HG02763 (cell line): ENCODE measurements at regions not wholly inside any gene's neighbourhood (a gene's known extent, or its start where the extent isn't known, plus 50 kb on each side); places are given as distances from the start of the nearest gene placed in this dataset.
"Not testable (repeated sequence)": the region's sequence is repeated elsewhere in the genome, so short reads cannot be mapped to it uniquely, and the experiment has no call there.

Experiments
- ATAC-seq: cut with Tn5 transposase; IDR thresholded peaks from one replicate; pipeline ENCODE4 v1.9.1; 2021; ENCODE audit warnings: mild to moderate bottlenecking, moderate library complexity; ENCODE audit not compliant: unreplicated experiment

DNA sequence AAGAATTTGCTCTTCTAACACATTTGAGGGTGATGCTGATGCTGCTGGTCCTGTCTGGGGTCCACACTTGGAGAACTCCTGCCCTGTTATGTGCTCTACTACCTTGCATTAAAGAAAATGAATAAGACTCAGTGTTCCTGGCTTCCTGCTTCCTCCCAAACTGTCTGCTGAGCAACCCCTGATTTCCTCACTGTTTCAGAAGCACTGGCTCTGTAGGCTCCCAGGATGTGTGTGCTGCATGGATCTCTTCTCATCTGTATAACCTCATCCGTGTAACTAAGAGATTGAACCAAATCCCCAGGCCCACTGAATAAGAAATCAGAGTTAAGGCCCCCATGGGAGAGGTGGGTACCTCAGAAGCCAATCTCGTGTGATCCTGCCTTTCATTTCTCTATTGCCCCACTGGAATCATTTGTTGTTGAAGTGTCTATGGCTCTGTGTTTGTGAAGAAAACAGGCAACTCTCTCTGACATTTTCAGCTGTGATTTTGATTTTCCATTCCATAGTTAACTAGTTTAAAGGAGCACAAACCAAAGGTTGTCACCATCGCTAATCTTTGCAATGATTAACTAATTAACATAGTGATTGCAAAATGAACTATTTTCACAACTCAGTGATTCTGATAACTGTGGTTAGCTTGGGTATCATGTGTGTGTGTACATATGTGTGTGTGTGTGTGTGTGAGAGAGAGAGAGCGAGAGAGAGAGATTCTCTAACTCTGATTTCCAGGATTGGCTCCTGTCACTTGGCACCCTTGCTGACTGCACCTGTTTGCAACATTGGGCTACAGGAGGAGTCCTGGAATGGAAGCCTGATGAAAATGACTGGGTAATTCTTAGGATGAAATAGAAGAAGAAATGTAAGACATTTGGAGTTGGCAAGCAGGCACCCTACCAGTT, 196.2 kb downstream of the SLC38A4 start:
- no peak for ATAC-seq

DNA sequence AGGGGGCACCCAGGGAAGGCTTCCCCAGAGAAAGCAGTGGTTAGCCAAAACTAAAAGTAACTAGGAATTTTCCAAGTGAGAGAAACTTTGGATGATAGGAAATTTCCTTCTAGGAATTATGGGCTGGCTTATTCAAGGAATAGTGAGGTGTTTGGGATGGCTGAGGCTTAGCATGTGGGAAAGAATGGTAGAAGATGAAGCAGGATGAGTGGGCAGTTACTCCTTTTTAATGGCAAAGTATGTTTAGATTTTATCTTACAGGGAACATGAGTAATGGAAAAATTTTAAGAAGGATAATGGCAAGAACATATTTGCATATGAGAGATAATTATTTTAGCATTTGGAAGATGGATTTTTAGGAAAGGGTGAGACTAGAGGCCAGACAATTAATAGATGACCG, 197.6 kb downstream of the SLC38A4 start:
- no peak for ATAC-seq

DNA sequence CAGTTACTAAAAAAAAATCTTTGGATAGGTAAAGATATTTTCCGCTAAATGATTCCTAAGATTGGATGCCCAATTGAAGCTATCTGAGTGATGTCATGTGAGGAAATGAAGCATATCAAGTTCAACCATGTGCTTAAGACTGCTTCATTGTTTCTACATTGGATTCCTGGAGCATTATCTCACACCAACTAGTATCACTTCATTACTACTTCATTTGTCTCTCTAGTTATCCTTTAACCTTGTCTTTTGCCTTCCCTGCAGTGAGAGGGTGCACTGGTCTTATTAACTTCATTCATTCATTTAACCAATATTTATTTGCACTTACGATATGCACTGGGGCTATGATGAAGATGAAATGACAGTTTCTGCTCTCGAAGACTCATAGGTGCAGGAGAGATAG, 198.1 kb downstream of the SLC38A4 start:
- ATAC-seq, result no peak

DNA sequence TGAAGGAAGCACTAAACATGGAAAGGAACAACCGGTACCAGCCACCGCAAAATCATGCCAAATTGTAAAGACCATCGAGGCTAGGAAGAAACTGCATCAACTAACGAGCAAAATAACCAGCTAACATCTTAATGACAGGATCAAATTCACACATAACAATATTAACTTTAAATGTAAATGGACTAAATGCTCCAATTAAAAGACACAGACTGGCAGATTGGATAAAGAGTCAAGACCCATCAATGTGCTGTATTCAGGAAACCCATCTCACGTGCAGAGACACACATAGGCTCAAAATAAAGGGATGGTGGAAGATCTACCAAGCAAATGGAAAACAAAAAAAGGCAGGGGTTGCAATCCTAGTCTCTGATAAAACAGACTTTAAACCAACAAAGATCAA, 206.3 kb downstream of the SLC38A4 start:
- not testable (repeated sequence) for ATAC-seq

DNA sequence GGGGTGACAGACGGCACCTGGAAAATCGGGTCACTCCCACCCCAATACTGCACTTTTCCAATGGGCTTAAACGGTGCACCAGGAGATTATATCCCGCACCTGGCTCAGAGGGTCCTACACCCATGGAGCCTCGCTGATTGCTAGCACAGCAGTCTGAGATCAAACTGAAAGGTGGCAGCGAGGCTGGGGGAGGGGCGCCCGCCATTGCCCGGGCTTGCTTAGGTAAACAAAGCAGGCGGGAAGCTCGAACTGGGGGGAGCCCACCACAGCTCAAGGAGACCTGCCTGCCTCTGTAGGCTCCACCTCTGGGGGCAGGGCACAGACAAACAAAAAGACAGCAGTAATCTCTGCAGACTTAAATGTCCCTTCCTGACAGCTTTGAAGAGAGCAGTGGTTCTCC, 208.1 kb downstream of the SLC38A4 start:
- ATAC-seq, result not testable (repeated sequence)

DNA sequence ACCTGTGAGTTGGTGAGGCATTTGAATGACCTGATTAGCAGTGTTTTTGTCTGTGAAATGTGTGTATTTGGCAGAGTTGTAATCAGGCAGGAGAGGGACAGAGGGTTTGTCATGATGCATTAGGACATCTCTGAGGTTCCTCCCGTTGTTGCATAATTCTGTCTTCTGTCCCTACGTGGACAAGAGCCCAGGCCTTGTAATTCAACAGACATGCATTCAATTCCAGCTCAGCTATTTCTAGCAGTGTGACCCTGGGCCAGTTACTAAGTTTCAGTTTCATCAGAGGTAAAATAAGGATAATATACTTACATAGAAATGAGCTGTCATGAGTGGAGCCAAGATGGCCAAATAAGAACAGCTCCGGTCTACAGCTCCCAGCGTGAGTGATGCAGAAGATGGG, 208.6 kb downstream of the SLC38A4 start:
- ATAC-seq, result no peak

DNA sequence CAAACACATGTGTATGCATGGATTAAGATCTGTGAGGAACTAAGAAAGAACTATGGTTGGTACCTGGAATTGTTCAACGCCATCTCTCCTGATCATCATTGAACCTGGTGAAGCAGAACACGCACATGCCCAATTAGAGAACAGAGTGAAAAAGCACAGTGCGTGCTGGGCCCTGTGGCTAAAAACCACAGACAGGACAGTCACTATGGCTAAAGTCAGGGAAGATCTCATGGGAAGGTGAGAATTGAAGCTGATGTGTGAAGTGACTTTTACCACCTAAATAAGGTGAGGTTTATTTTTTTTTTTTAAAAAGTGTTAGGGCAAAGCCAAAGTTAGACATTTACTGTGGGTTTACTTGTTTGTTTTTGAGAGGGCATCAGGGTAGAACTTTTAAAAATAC, 215.0 kb downstream of the SLC38A4 start:
- ATAC-seq, result no peak

DNA sequence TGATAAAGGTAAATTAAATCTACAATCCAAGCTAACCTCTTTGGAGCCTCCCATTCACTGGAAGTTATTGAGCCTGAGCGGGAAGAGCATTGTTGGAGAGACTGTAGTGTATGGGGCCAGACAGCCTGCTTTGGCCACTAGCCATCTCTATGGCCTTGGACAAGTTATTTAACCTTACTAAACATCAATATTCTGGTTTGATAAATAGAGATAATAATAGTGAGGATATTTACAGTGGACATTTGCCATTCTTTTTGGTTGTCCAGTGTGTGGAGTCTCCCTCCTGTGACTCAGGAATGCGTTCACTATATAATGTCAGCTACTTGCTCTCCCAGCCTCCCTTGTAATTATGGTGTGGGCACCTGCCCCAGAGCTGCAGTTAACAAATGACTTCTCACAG, 216.1 kb downstream of the SLC38A4 start:
- no peak for ATAC-seq

DNA sequence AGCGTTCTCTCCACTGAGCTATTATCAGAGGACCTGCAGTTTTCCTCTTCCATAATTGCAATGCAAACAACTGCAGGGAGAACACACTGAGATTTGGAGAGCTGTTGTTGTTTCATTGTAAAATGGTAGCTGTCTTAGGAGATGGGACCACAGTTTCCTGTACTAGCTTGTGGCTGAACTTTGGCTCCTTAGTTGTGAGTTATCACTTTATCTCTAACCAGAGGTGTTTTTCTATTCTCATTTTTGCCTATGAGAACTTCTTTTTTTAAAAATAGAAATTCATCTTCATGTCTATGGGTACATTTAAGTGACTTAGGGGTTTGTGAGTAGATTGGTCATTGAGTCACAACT, 216.5 kb downstream of the SLC38A4 start:
- ATAC-seq, result no peak

DNA sequence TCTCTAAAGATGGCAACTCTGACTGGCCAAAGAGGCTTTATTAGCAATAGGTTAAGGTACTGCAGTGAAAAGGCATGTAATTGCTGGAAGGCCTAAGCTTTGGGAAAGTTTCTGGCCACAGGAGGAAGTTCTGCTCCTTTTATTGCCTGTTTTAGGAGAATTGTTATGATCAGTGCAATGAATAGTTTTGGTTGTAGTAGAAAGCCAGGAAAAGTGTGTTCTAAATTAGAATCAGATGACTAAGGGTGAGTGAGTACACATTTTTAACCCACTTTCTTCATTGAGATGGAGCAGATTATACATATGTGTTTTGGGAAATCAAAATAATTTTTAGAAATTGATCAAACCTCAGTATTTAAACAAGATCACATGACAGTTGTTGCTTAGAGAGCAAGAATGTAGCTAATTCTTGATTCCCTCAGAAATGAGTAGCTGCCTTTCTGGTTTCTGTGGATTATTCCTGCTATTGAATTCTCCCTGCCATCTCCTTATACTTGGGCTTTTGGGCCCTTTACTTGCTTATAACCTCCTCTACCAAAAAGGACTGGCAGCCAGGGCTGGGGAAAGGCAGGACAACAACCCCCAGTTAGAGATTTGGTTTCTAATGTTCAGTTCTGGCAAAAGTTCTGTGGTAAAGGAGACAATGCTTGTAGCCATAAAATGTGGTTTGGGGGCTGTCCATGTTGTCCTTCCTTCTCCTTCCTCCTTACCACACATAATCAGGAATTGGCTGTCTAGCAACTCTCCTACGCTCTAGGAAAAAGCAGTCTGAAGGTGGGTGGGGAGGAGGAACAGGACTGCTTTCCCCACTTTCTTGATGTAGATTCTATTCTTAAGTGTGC, 217.1 kb downstream of the SLC38A4 start:
- ATAC-seq, result no peak

DNA sequence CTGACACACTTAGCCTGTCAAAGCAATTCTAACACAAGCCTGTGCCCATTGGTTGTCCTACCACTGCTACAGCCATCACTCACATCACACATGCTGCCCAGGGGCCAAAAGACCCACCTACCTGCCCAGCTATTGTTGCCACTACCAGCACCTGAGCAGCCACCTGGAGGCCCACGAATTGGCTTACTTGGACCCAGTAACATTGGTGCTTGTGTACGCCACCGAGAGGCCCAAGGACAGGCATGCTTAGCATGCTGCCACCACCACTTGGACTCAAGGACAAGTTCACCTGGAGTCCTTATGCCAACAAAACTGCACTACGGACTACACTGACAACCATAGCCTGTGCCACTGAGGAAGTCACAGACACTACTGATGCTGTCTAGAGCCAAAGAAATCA, 221.1 kb downstream of the SLC38A4 start:
- no peak for ATAC-seq

DNA sequence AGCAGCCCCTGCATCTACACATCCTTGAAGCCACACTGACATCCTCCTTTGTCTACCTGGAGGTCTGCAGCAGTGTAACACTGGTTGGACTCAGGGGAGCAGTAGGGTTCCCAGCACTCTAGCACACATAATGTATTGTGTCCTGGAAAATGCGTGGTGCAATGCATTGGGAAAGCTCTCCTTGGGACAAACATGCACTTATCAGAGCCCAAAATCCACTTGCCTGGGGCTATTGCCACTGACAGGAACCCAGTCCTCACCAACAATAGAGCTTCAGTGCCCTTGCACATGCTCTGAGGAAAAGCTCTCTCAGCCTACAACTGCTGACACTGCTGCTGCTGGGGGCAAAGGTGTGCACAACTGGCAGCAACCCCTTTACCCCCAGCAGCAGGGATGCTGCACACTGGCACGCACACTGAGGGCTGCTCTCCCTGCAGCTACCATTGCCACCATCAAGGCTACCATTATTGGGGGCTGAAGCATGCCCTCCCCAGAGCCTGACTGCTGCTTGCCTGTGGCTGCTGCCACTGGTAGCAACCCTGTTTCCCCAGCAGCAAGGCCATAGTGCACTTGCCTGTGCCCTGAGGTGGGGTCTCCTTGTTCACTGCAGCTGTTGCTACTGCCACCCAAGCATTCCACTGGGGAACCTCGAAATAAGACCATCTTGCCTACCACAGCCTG, 221.9 kb downstream of the SLC38A4 start:
- ATAC-seq, result no peak

DNA sequence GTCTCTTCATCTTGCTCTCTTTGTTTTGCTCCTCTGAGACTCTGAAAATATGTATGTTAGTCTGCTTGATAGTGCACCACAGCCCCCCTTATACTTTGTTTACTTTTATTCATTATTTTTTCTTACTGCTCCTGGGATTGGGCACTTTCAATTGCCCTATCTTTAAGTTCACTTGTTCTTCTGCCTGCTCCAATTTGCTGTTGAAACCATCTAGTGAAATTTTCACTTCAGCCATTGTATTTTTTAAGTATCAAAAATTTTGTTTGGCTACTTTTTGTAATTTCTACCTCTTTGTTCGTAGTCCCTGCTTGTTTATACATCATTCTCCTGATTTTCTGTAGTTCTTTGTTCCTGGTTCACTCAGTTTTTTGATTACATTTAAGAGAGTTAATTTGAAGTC, 223.3 kb downstream of the SLC38A4 start:
- no peak for ATAC-seq

DNA sequence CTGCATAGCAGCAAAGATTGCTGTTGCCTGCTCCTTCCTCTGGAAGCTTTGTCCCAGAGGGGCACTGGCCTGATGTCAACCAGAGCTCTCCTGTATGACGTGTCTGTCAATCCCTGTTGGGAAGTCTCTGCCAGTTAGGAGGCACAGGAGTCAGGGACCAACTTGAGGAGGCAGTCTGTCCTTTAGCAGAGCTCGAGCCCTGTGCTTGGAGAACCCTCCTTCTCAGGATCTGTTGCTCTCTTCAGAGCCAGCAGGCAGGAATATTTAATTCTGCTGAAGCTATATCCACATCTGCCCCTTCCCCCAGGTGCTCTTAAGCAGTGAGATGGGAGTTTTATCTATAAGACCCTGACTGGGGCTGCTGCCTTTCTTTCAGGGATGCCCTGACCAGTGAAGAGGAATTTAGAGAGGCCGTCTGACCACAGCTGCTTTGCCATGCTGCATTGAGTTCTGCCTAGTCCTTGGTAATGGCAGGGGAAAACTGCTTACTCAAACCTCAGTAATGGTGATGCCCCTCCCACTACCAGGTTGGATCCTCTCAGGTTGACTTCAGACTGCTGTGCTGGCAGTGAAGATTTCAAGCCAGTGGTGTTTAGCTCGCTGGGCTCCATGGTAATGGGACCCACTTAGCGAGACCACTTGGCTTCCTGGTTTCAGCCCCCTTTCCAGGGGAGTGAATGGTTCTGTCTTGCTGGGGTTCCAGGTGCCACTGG, 218.6 kb upstream of the SLC38A2 start:
- ATAC-seq, result no peak

DNA sequence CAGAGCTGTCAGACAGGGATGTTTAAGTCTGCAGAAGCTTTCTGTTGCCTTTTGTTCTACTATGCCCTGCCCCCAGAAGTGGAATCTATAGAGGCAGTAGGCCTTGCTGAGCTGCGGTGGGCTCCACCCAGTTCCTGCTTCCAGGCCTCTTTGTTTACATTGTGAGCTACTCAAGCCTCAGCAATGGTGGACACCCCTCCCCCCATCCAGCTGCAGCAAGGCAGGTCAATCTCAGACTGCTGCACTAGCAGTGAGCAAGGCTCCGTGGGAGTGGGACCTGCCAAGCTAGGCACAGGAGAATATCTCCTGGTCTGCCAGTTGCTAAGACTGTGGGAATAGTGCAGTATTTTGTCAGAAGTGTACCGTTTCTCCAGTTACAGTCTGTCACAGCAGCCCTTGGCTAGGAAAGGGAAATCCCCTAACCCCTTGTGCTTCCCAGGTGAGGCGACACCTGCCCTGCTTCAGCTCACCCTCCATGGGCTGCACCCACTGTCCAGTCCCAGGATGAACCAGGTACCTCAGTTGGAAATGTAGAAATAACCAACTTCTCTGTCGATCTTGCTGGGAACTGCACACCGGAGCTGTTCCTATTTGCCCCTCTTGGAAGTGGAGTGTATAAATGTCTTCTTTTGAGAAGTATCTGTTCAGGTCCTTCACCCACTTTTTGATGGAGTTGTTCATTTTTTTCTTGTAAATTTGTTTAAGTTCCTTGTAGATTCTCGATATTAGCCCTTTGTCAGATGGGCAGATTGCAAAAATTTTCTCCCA, 213.5 kb upstream of the SLC38A2 start:
- no peak for ATAC-seq

DNA sequence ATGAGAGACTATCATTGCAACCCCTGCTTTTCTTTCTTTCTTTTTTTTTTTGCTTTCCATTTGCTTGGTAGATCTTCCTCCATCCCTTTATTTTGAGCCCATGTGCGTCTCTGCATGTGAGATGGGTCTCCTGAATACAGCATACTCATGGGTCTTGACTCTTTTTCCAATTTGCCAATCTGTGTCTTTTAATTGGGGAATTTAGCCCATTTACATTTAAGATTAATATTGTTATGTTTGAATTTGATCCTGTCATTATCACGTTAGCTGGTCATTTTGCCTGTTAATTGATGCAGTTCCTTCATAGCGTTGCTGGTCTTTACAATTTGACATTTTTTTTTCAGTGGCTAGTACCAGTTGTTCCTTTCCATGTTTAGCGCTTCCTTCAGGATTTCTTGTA, 211.5 kb upstream of the SLC38A2 start:
- not testable (repeated sequence) for ATAC-seq

DNA sequence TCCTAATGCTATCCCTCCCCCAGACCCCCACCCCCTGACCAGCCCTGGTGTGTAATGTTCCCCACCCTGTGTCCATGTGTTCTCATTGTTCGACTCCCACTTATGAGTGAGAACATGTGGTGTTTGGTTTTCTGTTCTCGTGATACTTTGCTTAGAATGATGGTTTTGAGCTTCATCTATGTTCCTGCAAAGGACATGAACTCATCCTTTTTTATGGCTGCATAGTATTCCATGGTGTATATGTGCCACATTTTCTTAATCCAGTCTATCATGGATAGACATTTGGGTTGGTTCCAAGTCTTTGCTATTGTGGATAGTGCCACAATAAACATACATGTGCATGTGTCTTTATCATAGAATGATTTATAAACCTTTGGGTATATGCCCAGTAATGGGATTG, 209.4 kb upstream of the SLC38A2 start:
- not testable (repeated sequence) for ATAC-seq

DNA sequence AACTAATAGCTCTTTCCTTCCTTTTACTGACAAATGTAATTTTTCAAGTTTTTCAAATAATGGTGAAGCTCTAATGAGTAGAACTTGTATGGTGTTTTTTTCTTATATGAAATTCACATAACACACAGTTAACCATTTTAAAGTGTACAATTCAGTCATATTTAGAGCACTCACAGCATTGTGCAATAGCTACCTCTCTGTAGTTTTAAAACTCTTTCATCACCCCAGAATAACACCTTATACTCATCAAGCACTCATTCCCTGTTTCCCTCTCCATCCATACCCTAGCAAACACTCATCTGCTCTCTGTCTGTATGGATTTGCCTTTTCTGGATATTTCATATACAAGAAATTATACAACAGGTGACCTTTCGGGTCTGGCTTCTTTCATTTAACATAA, 207.9 kb upstream of the SLC38A2 start:
- no peak for ATAC-seq

DNA sequence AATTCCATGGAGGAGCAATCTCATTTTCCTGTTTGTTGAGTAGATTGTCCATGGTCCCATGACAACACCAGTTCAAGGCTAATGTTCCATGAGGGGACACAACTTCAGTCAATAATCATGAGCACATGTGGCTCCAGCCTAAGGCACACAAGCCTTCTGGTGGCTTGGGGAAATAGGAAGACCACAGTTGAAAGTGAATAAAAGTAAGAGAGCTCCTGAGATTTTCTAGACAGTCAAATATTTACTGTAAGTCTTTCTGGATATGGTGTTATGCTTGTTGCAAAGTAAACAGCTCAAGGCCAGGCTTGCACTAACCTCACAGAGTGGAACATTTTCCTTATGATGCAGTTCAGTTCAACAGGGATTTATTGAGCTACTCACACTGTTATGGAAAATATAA, 206.9 kb upstream of the SLC38A2 start:
- ATAC-seq, result no peak
